DOHH2 (cell line): ENCODE measurements at regions not wholly inside any gene's neighbourhood (a gene's known extent, or its start where the extent isn't known, plus 50 kb on each side); places are given as distances from the start of the nearest gene placed in this dataset.

Experiments used
- EZH2phosphoT487 ChIP-seq: fragments of 200-600 bp; sonication (generic); IDR thresholded peaks from 2 replicates; pipeline ENCODE4 v1.6.1; 2017; ENCODE audit warnings: borderline replicate concordance, mild to moderate bottlenecking, antibody characterized with exemption, low read length, moderate library complexity, mixed read lengths
- TF ChIP-seq, protein P1 (sequence below): fragments of 200-600 bp; sonication (generic); IDR thresholded peaks from one replicate; pipeline ENCODE4 v1.5.1; 2014; ENCODE audit warnings: antibody characterized with exemption, mild to moderate bottlenecking, low read depth, low read length; ENCODE audit not compliant: poor library complexity, severe bottlenecking

DNA sequence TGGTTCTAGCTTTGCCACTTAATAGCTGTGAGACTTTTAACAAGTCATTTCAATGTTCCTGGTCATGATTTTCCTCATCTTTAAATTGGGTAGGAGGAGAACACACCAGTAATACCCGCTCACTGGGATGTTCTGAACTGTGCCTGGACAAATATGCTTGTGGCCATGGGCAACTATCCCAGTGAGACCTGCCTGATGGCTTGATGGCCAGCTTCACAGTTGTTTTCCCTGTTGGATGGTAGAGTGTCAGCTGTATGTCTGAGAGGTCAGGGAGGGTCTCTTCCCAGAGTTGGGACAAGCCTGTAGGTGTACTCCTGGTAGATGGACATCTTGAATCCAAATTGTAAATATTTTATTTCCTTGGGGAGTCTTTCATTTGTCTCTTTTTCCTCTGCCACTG is 92.5 kb upstream of the PFN2 start:
- TF ChIP-seq, protein P1, sequence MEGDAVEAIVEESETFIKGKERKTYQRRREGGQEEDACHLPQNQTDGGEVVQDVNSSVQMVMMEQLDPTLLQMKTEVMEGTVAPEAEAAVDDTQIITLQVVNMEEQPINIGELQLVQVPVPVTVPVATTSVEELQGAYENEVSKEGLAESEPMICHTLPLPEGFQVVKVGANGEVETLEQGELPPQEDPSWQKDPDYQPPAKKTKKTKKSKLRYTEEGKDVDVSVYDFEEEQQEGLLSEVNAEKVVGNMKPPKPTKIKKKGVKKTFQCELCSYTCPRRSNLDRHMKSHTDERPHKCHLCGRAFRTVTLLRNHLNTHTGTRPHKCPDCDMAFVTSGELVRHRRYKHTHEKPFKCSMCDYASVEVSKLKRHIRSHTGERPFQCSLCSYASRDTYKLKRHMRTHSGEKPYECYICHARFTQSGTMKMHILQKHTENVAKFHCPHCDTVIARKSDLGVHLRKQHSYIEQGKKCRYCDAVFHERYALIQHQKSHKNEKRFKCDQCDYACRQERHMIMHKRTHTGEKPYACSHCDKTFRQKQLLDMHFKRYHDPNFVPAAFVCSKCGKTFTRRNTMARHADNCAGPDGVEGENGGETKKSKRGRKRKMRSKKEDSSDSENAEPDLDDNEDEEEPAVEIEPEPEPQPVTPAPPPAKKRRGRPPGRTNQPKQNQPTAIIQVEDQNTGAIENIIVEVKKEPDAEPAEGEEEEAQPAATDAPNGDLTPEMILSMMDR, result no peak
- no peak for TF ChIP-seq EZH2phosphoT487
